Adrenal gland (tissue), 9 donors: ENCODE measurements at regions not wholly inside any gene's neighbourhood (a gene's known extent, or its start where the extent isn't known, plus 50 kb on each side); places are given as distances from the start of the nearest gene placed in this dataset.

Source experiments
- DNase-seq, 7 donors: peaks; one replicate each; pipeline ENCODE4 v3.0.0-alpha.2; 2019 to 2020
- H3K27ac ChIP-seq, 5 donors: fragments of 200-600 bp; sonication (generic) in 4 of 5; 1 replicate in 3 of 5; 2 replicates in 2 of 5; pipeline versions ENCODE4 v1.5.1 to v1.8.0; 2016 to 2020; ENCODE audit warnings: mild to moderate bottlenecking in 1 of 5
- H3K27me3 ChIP-seq: fragments of 200-600 bp; 2 replicates; pipeline ENCODE4 v1.8.0; 2021
- H3K36me3 ChIP-seq, 2 donors: fragments of 200-600 bp; replicated peaks in 1 of 2; 1 replicate in 1 of 2; 2 replicates in 1 of 2; pipeline versions ENCODE4 v1.5.1 to v1.8.0; 2018 to 2022
- H3K4me1 ChIP-seq, 2 donors: fragments of 200-600 bp; replicated peaks in 1 of 2; 1 replicate in 1 of 2; 2 replicates in 1 of 2; pipeline versions ENCODE4 v1.5.1 to v1.8.0; 2018 to 2021
- H3K4me3 ChIP-seq, 4 donors: fragments of 200-600 bp; sonication (generic) in 3 of 4; one replicate each; pipeline ENCODE4 v1.5.1; 2016 to 2018
- H3K9me3 ChIP-seq, 3 donors: fragments of 200-600 bp; sonication (generic) in 1 of 3; replicated peaks in 1 of 3; 1 replicate in 2 of 3; 2 replicates in 1 of 3; pipeline versions ENCODE4 v1.5.1 to v1.8.0; 2016 to 2021
- CTCF ChIP-seq, 6 experiments: fragments of 450-650 bp in 4 of 6; fragments of 200-600 bp in 2 of 6; sonication (generic) in 1 of 6; IDR thresholded peaks; 1 replicate in 5 of 6; 2 replicates in 1 of 6; pipeline versions ENCODE4 v1.5.1 to v1.8.0; 2016 to 2021; ENCODE audit warnings: antibody characterized with exemption in 6 of 6, mild to moderate bottlenecking in 2 of 6, moderate library complexity in 1 of 6
- POLR2A ChIP-seq, 2 donors: fragments of 450-650 bp; IDR thresholded peaks; one replicate each; pipeline ENCODE4 v1.6.1; 2017; ENCODE audit warnings: antibody characterized with exemption in 2 of 2, mild to moderate bottlenecking in 2 of 2, moderate library complexity in 1 of 2
- WGBS, 4 donors: extraction: QIAGEN DNeasy Blood & Tissue Kit in 2 of 4; methylation state at CpG; one replicate each; pipeline versions ENCODE4 v1.1.5 to v1.1.7; 2013 to 2017; 5-methylcytosine and 5-hydroxymethylcytosine counted together
- intact Hi-C, 2 donors: fragments of 100-400 bp; cut with DNase I; formaldehyde crosslinking; loops; one replicate each; pipeline versions ENCODE4 v1.14.1 to v1.15.0; 2022 to 2023
- donor health status: healthy with polysubstance abuse.
- donor health status: Bipolar disorder and iron deficiency.
- donor health status: DM: yes; HTN: yes; CAD: no.
- donor health status: DM: no; HTN: no; CAD: no.
- donor health status: DM: no; HTN: no; CAD: no.

GRCh38 chr7:88689821-88690220, 69.7 kb upstream of the ZNF804B start:
- Histone ChIP-seq H3K9me3 (no peaks in the 10 kb centered on the region), H3K27me3 (no peaks in the 10 kb centered on the region), H3K4me3 (no peak overlapping the region), H3K27ac (no peak overlapping the region), H3K36me3 (no peaks in the 10 kb centered on the region), H3K4me1 (no peaks in the 10 kb centered on the region)
- no peak for DNase-seq
- WGBS, 4 donors: 29 to 65% (median 63%) methylated on average over 1 of the region's 1 CpG
- intact Hi-C loops: no loop called here
- TF ChIP-seq POLR2A (IDR thresholded peaks at IDR 0.05): no peak
- TF ChIP-seq CTCF (IDR thresholded peaks at IDR 0.05): no peak

- intact Hi-C loops: no loop called here
- H3K4me3 ChIP-seq: no peak overlapping the region
- H3K27me3 ChIP-seq: no peaks in the 10 kb centered on the region
- H3K4me1 ChIP-seq: no peaks in the 10 kb centered on the region
- no peaks in the 10 kb centered on the region for H3K36me3 ChIP-seq
- TF ChIP-seq POLR2A (IDR thresholded peaks at IDR 0.05): no peak
- TF ChIP-seq CTCF (IDR thresholded peaks at IDR 0.05): no peak
- no peak for DNase-seq
- H3K9me3 ChIP-seq: no peaks in the 10 kb centered on the region
- WGBS, 4 donors: 85 to 93% (median 86%) methylated on average over 1 of the region's 1 CpG
- H3K27ac ChIP-seq: no peak overlapping the region
Observed at GRCh38 chr7:88688222-88688621, 71.3 kb upstream of the ZNF804B start.

DNA sequence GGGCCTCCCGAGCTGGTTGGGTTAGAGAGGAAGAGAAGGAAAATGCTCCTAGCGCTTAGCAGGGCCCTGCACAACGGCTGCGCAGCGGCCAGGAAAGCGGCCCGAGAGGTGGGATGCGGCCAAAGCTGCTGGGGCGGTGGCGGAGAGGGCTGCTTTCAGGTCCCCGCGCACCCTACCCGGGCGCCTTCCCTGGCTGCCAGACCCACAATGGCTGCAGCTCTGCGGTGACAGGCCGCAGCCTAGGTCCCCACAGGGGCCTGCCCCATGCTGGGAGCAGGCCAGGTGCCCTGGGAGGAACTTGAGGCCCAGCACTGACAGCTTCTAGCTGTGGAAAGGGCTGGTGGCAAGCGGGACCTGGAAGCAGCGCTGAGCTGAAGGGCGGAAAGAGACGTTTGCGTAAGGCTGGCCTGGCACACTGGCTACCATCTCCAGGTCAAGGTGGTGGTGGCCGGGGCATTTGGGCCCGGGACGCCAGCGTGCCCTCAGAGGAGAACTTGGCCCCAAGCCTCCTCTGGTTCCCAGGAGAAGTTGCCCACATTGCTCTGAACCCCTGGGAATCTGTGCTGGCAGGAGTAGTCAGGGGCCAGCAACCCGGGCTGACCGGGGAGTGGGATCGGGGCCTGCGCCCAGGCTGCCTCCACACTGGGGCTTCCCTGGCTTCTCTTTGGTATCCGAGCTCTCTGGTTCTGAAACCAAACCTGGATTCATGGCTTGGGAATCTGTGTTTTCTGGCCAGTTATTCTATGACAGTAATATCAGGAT, 72.9 kb upstream of the ZNF804B start:
- no peaks in the 10 kb centered on the region for H3K36me3 ChIP-seq
- H3K9me3 ChIP-seq: no peaks in the 10 kb centered on the region
- H3K27ac ChIP-seq: no peak overlapping the region
- no peak for DNase-seq
- H3K4me3 ChIP-seq: no peak overlapping the region
- H3K4me1 ChIP-seq: no peaks in the 10 kb centered on the region
- intact Hi-C loops: no loop called here
- 92 to 96% (median 94%) methylated on average over 22 to 30 of the region's 30 CpGs for WGBS, 4 donors
- no peaks in the 10 kb centered on the region for H3K27me3 ChIP-seq
- TF ChIP-seq CTCF (IDR thresholded peaks at IDR 0.05): no peak
- no peak for TF ChIP-seq POLR2A (IDR thresholded peaks at IDR 0.05)

- no peaks in the 10 kb centered on the region for H3K4me1 ChIP-seq
- no peaks in the 10 kb centered on the region for H3K27me3 ChIP-seq
- WGBS, 4 donors: 93 to 95% (median 94%) methylated on average over 2 of the region's 2 CpGs
- no peak overlapping the region for H3K27ac ChIP-seq
- DNase-seq: no peak
- H3K36me3 ChIP-seq: no peaks in the 10 kb centered on the region
- H3K4me3 ChIP-seq: no peak overlapping the region
- H3K9me3 ChIP-seq: no peaks in the 10 kb centered on the region
- intact Hi-C loops: no loop called here
- TF ChIP-seq POLR2A (IDR thresholded peaks at IDR 0.05) (no peak), CTCF (IDR thresholded peaks at IDR 0.05) (no peak)
Observed at GRCh38 chr7:88681682-88682081, 77.8 kb upstream of the ZNF804B start.
